Fibroblast of the conjunctiva (primary cell): ENCODE measurements at regions not wholly inside any gene's neighbourhood (a gene's known extent, or its start where the extent isn't known, plus 50 kb on each side); places are given as distances from the start of the nearest gene placed in this dataset.
"Not testable (repeated sequence)": the region's sequence is repeated elsewhere in the genome, so short reads cannot be mapped to it uniquely, and the experiment has no call there.

Experiments used
- DNase-seq: peaks from one replicate; pipeline ENCODE4 v3.0.0-alpha.2; 2010; ENCODE audit warnings: low read depth

GRCh38 chr15:44817797-44818196, 81.5 kb downstream of the TRIM69 start:
- not testable (repeated sequence) for DNase-seq

- DNase-seq = not testable (repeated sequence)
Observed at GRCh38 chr15:44819331-44819987, 83.1 kb downstream of the TRIM69 start.

GRCh38 chr15:44820535-44820934, 84.2 kb downstream of the TRIM69 start:
- DNase-seq = not testable (repeated sequence)

- DNase-seq = not testable (repeated sequence)
Observed at GRCh38 chr15:44820967-44821366, 84.6 kb downstream of the TRIM69 start.

GRCh38 chr15:44824277-44825145, 88.2 kb downstream of the TRIM69 start:
- DNase-seq = not testable (repeated sequence)

- DNase-seq = not testable (repeated sequence)
Observed at GRCh38 chr15:44826583-44826982, 90.3 kb downstream of the TRIM69 start.

- DNase-seq = not testable (repeated sequence)
Observed at GRCh38 chr15:44828229-44828914, 92.0 kb downstream of the TRIM69 start.

- DNase-seq = not testable (repeated sequence)
Observed at GRCh38 chr15:44829150-44829549, 92.8 kb downstream of the TRIM69 start.

GRCh38 chr15:44830692-44831408, 94.5 kb downstream of the TRIM69 start:
- not testable (repeated sequence) for DNase-seq

- DNase-seq = not testable (repeated sequence)
Observed at GRCh38 chr15:44831409-44831741, 95.0 kb downstream of the TRIM69 start.

GRCh38 chr15:44832133-44832532, 95.8 kb downstream of the TRIM69 start:
- DNase-seq = not testable (repeated sequence)

GRCh38 chr15:44833081-44833480, 96.8 kb downstream of the TRIM69 start:
- DNase-seq = not testable (repeated sequence)

- DNase-seq = not testable (repeated sequence)
Observed at GRCh38 chr15:44833761-44834160, 97.4 kb downstream of the TRIM69 start.

GRCh38 chr15:44835082-44835481, 98.8 kb downstream of the TRIM69 start:
- not testable (repeated sequence) for DNase-seq

GRCh38 chr15:44836094-44836493, 99.8 kb downstream of the TRIM69 start:
- DNase-seq = no peak

GRCh38 chr15:44838929-44839328, 102.6 kb downstream of the TRIM69 start:
- not testable (repeated sequence) for DNase-seq

GRCh38 chr15:44841762-44842161, 105.4 kb downstream of the TRIM69 start:
- DNase-seq = not testable (repeated sequence)

GRCh38 chr15:44842883-44843282, 106.6 kb downstream of the TRIM69 start:
- DNase-seq = not testable (repeated sequence)

- DNase-seq = not testable (repeated sequence)
Observed at GRCh38 chr15:44844936-44845335, 108.6 kb downstream of the TRIM69 start.

- DNase-seq = not testable (repeated sequence)
Observed at GRCh38 chr15:44846156-44846555, 109.8 kb downstream of the TRIM69 start.

GRCh38 chr15:44847555-44847954, 108.9 kb upstream of the TERB2 start:
- DNase-seq = not testable (repeated sequence)

- not testable (repeated sequence) for DNase-seq
Observed at GRCh38 chr15:44848859-44849258, 107.6 kb upstream of the TERB2 start.
